ENCODE measurements at regions not wholly inside any gene's neighbourhood (a gene's known extent, or its start where the extent isn't known, plus 50 kb on each side); places are given as distances from the start of the nearest gene placed in this dataset.

GRCh38 chr1:185540295-185540694, 193.9 kb upstream of the HMCN1 start:
- TF ChIP-seq TCF12 (IDR thresholded peaks at IDR 0.05), result no peak
- TF ChIP-seq MAX (IDR thresholded peaks at IDR 0.05; ENCODE audit: low read depth), result no peak
- no peak for TF ChIP-seq GABPA (IDR thresholded peaks at IDR 0.05; ENCODE audit: low read depth)
- no peak for TF ChIP-seq SMC3 (IDR thresholded peaks at IDR 0.05; ENCODE audit: low read depth, low read length)
